Breast epithelium (tissue), 3 donors: ENCODE measurements at regions not wholly inside any gene's neighbourhood (a gene's known extent, or its start where the extent isn't known, plus 50 kb on each side); places are given as distances from the start of the nearest gene placed in this dataset.

Experiments used
- POLR2AphosphoS5 ChIP-seq, 3 donors: sonication (generic); formaldehyde crosslinking; IDR thresholded peaks; one replicate each; pipeline ENCODE4 v1.6.1; 2017; ENCODE audit warnings: antibody characterized with exemption in 3 of 3
- TF ChIP-seq, protein P1 (sequence below), 3 donors: fragments of 450-650 bp; IDR thresholded peaks; one replicate each; pipeline ENCODE4 v1.5.1; 2016 to 2017; ENCODE audit warnings: antibody characterized with exemption in 3 of 3, mild to moderate bottlenecking in 3 of 3, moderate library complexity in 3 of 3

DNA sequence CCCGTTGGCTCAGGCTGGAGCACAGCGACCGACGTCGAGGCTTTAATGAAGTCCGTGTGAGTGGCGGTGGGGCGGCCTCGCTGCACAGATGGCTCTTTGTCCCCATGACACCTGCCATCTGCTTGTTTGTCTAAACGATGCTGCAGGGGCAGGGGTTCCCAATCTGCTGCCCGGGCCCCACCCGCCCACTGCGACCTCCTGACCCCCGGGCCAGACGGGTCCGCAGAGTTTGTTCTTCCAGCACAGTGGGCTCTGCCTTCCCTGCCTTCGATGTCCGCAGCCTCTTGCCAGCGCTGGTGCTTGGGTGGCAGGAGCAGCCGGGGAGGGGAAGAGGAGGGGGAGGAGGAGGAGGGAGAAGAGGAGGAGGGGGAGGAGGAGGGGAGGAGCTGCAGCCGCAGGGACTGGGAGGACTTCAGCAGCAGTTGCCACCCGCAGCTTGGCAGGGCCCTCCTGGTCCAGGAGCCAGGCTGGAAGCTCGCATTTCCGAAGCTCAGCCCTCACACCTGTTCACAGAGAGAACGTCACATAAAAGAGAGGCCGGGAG is 210.0 kb downstream of the DLL1 start:
- TF ChIP-seq, protein P1, sequence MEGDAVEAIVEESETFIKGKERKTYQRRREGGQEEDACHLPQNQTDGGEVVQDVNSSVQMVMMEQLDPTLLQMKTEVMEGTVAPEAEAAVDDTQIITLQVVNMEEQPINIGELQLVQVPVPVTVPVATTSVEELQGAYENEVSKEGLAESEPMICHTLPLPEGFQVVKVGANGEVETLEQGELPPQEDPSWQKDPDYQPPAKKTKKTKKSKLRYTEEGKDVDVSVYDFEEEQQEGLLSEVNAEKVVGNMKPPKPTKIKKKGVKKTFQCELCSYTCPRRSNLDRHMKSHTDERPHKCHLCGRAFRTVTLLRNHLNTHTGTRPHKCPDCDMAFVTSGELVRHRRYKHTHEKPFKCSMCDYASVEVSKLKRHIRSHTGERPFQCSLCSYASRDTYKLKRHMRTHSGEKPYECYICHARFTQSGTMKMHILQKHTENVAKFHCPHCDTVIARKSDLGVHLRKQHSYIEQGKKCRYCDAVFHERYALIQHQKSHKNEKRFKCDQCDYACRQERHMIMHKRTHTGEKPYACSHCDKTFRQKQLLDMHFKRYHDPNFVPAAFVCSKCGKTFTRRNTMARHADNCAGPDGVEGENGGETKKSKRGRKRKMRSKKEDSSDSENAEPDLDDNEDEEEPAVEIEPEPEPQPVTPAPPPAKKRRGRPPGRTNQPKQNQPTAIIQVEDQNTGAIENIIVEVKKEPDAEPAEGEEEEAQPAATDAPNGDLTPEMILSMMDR (IDR thresholded peaks at IDR 0.05): no peak
- no peak for TF ChIP-seq POLR2AphosphoS5 (IDR thresholded peaks at IDR 0.05)
